ENCODE measurements at regions not wholly inside any gene's neighbourhood (a gene's known extent, or its start where the extent isn't known, plus 50 kb on each side); places are given as distances from the start of the nearest gene placed in this dataset.

- Mint-ChIP-seq H3K4me3 (no peak overlapping the region), H3K4me1 (no peaks in the 10 kb centered on the region), H3K9me3 (peaks cover 2% of the 10 kb centered on the region), H3K27ac (ENCODE audit: unreplicated experiment) (no peak overlapping the region), H3K36me3 (ENCODE audit: low read depth) (no peaks in the 10 kb centered on the region), H3K27me3 (ENCODE audit: low read depth) (no peaks in the 10 kb centered on the region)
- DNase-seq (ENCODE audit: low read depth, low spot score), result no peak
- TF ChIP-seq CTCF (conservative IDR thresholded peaks at IDR 0.05), result no peak
Observed at GRCh38 chrX:113594123-113594841, 753.7 kb upstream of the AMOT start.

DNA sequence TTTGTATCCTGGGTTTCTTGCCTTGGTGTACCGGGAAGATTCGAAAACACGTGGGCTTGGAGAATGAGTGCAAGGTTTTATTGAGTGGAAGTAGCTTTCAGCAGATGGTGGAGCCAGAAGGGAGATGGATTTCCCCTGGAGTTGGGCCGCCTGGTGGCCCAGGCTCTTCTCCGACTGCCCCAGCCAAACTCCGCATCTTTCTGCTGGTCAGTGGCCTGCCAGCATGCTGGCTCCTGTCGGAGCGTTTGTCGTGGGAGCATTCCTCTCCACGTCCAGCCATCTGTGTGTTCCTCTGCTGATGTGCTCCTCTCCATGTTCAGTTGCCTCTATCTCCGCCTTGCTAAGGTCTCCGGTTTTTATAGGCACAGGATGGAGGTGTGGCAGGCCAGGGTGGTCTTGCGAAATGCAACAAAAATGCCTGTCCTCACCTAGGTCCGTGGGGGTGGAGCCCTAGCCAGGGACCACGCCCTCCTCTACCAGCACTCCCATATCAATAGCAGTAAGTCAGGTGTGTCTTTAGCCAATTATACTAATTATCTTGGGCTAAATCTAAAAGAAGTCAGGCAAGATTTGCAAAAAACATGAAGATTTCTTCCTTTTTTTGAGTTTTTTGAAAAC lies 745.8 kb upstream of the AMOT start:
- TF ChIP-seq CTCF (conservative IDR thresholded peaks at IDR 0.05), result no peak

GRCh38 chrX:113580486-113580885 lies 739.9 kb upstream of the AMOT start:
- TF ChIP-seq CTCF (conservative IDR thresholded peaks at IDR 0.05), result no peak
- Mint-ChIP-seq H3K4me1 (no peaks in the 10 kb centered on the region), H3K27ac (ENCODE audit: unreplicated experiment) (no peak overlapping the region), H3K9me3 (peaks cover 8% of the 10 kb centered on the region), H3K4me3 (no peak overlapping the region), H3K27me3 (ENCODE audit: low read depth) (no peaks in the 10 kb centered on the region), H3K36me3 (ENCODE audit: low read depth) (no peaks in the 10 kb centered on the region)
- DNase-seq (ENCODE audit: low read depth, low spot score), result no peak

More for the DNA sequence above, 745.8 kb upstream of the AMOT start:
- no peaks in the 10 kb centered on the region for H3K4me1 Mint-ChIP-seq
- DNase-seq (ENCODE audit: low read depth, low spot score), result no peak
- H3K36me3 Mint-ChIP-seq (ENCODE audit: low read depth), result no peaks in the 10 kb centered on the region
- peaks cover 1% of the 10 kb centered on the region for H3K9me3 Mint-ChIP-seq
- no peaks in the 10 kb centered on the region for H3K27me3 Mint-ChIP-seq (ENCODE audit: low read depth)
- no peak overlapping the region for H3K27ac Mint-ChIP-seq (ENCODE audit: unreplicated experiment)
- no peak overlapping the region for H3K4me3 Mint-ChIP-seq

- DNase-seq (ENCODE audit: low read depth, low spot score), result no peak
- H3K27me3 Mint-ChIP-seq (ENCODE audit: low read depth), result no peaks in the 10 kb centered on the region
- no peaks in the 10 kb centered on the region for H3K4me1 Mint-ChIP-seq
- no peak for TF ChIP-seq CTCF (conservative IDR thresholded peaks at IDR 0.05)
- no peak overlapping the region for H3K27ac Mint-ChIP-seq (ENCODE audit: unreplicated experiment)
- no peak overlapping the region for H3K4me3 Mint-ChIP-seq
- no peaks in the 10 kb centered on the region for H3K36me3 Mint-ChIP-seq (ENCODE audit: low read depth)
- H3K9me3 Mint-ChIP-seq, result no peaks in the 10 kb centered on the region
Observed at GRCh38 chrX:113558576-113558975, 717.9 kb upstream of the AMOT start.

- Mint-ChIP-seq H3K9me3 (no peaks in the 10 kb centered on the region), H3K4me1 (no peaks in the 10 kb centered on the region), H3K27ac (ENCODE audit: unreplicated experiment) (no peak overlapping the region), H3K36me3 (ENCODE audit: low read depth) (no peaks in the 10 kb centered on the region), H3K4me3 (no peak overlapping the region), H3K27me3 (ENCODE audit: low read depth) (no peaks in the 10 kb centered on the region)
- DNase-seq (ENCODE audit: low read depth, low spot score), result no peak
- TF ChIP-seq CTCF (conservative IDR thresholded peaks at IDR 0.05), result no peak
Observed at GRCh38 chrX:113551919-113552318, 711.3 kb upstream of the AMOT start.

All from neural crest cell (in vitro differentiated cells).